Neuronal stem cell (in vitro differentiated cells): ENCODE measurements at regions not wholly inside any gene's neighbourhood (a gene's known extent, or its start where the extent isn't known, plus 50 kb on each side); places are given as distances from the start of the nearest gene placed in this dataset.
A peak's percentile ranks its signal among the peaks of the same experiment; 100 is the strongest.

Experiments
- DNase-seq: peaks from one replicate; pipeline ENCODE4 v3.0.0-alpha.2; 2013; ENCODE audit warnings: low spot score
- H2AFZ ChIP-seq: one replicate; pipeline ENCODE4 v1.6.1; 2013; ENCODE audit warnings: mild to moderate bottlenecking, low read length, inconsistent platforms
- H2AK5ac ChIP-seq: 2 replicates; pipeline ENCODE4 v1.6.1; 2013; ENCODE audit warnings: low read depth, mild to moderate bottlenecking, inconsistent platforms, low read length, moderate library complexity, mixed read lengths
- H2BK120ac ChIP-seq: 2 replicates; pipeline ENCODE4 v1.6.1; 2013; ENCODE audit warnings: low read depth, mild to moderate bottlenecking, inconsistent platforms, low read length, moderate library complexity, mixed read lengths
- H2BK12ac ChIP-seq: one replicate; pipeline ENCODE4 v1.6.1; 2013; ENCODE audit warnings: low read length, inconsistent platforms
- H2BK15ac ChIP-seq: 2 replicates; pipeline ENCODE4 v1.6.1; 2013; ENCODE audit warnings: mild to moderate bottlenecking, low read length, inconsistent platforms, mixed read lengths
- H2BK5ac ChIP-seq: one replicate; pipeline ENCODE4 v1.6.1; 2013; ENCODE audit warnings: inconsistent platforms, mild to moderate bottlenecking, low read length, moderate library complexity
- H3K14ac ChIP-seq: one replicate; pipeline ENCODE4 v1.6.1; 2013; ENCODE audit warnings: low read length, inconsistent platforms
- H3K18ac ChIP-seq: 2 replicates; pipeline ENCODE4 v1.6.1; 2013; ENCODE audit warnings: low read length, inconsistent platforms
- H3K23ac ChIP-seq: 2 replicates; pipeline ENCODE4 v1.6.1; 2013; ENCODE audit warnings: low read depth, mild to moderate bottlenecking, mixed read lengths, low read length, inconsistent platforms; ENCODE audit not compliant: poor library complexity
- H3K27ac ChIP-seq: replicated peaks from 3 replicates; pipeline ENCODE4 v1.5.1; 2013; ENCODE audit warnings: low read length, inconsistent platforms
- H3K27me3 ChIP-seq, 3 experiments: 2 replicates each; pipeline ENCODE4 v1.6.1; 2013; ENCODE audit warnings: low read length in 3 of 3, mild to moderate bottlenecking in 2 of 3, inconsistent platforms in 1 of 3, low read depth in 1 of 3, mixed read lengths in 1 of 3, moderate library complexity in 1 of 3; ENCODE audit not compliant: control insufficient read depth in 3 of 3, insufficient read depth in 3 of 3
- H3K36me3 ChIP-seq, 2 donors: replicated peaks in 1 of 2; 2 replicates each; pipeline ENCODE4 v1.6.1; 2013; ENCODE audit warnings: low read length in 2 of 2; ENCODE audit not compliant: control insufficient read depth in 2 of 2, insufficient read depth in 2 of 2
- H3K4ac ChIP-seq: 2 replicates; pipeline ENCODE4 v1.6.1; 2013; ENCODE audit warnings: inconsistent platforms, mild to moderate bottlenecking, low read length, moderate library complexity
- H3K4me1 ChIP-seq, 2 donors: 1 replicate in 1 of 2; 2 replicates in 1 of 2; pipeline ENCODE4 v1.6.1; 2013; ENCODE audit warnings: low read length in 2 of 2, low read depth in 1 of 2; ENCODE audit not compliant: control insufficient read depth in 2 of 2, insufficient read depth in 1 of 2
- H3K4me2 ChIP-seq: one replicate; pipeline ENCODE4 v1.6.1; 2013; ENCODE audit warnings: mild to moderate bottlenecking, low read length, inconsistent platforms; ENCODE audit not compliant: insufficient read depth, poor library complexity, severe bottlenecking
- H3K4me3 ChIP-seq, 2 donors: 2 replicates each; pipeline ENCODE4 v1.5.1; 2013; ENCODE audit warnings: low read length in 2 of 2, mild to moderate bottlenecking in 2 of 2, inconsistent platforms in 1 of 2, moderate library complexity in 1 of 2
- H3K79me1 ChIP-seq: one replicate; pipeline ENCODE4 v1.6.1; 2013; ENCODE audit warnings: low read depth, mild to moderate bottlenecking, inconsistent platforms, low read length, moderate library complexity
- H3K9ac ChIP-seq: one replicate; pipeline ENCODE4 v1.6.1; 2013; ENCODE audit warnings: mild to moderate bottlenecking, low read depth, low read length, inconsistent platforms; ENCODE audit not compliant: poor library complexity
- H3K9me3 ChIP-seq, 2 donors: replicated peaks in 1 of 2; 2 replicates each; pipeline versions ENCODE3 to v1.6.1; 2013; ENCODE audit warnings: low read length in 2 of 2, mild to moderate bottlenecking in 2 of 2, inconsistent platforms in 1 of 2, low read depth in 1 of 2, mixed read lengths in 1 of 2, moderate library complexity in 1 of 2; ENCODE audit not compliant: control insufficient read depth in 2 of 2, insufficient read depth in 1 of 2
- H4K8ac ChIP-seq: one replicate; pipeline ENCODE4 v1.6.1; 2013; ENCODE audit warnings: low read depth, mild to moderate bottlenecking, inconsistent platforms, low read length, moderate library complexity
- H4K91ac ChIP-seq: one replicate; pipeline ENCODE4 v1.6.1; 2013; ENCODE audit warnings: low read length, low read depth, mild to moderate bottlenecking, inconsistent platforms; ENCODE audit not compliant: poor library complexity
- WGBS, 2 donors: extraction: QIAGEN DNeasy Blood & Tissue Kit; methylation state at CpG; one replicate each; pipeline ENCODE4 v1.1.7; 2013; ENCODE audit warnings: missing lambda C conversion rate in 2 of 2, mixed read lengths in 1 of 2; ENCODE audit not compliant: insufficient read length in 2 of 2, insufficient replicate concordance in 1 of 2; ENCODE audit errors: extremely low coverage in 2 of 2; 5-methylcytosine and 5-hydroxymethylcytosine counted together

DNA sequence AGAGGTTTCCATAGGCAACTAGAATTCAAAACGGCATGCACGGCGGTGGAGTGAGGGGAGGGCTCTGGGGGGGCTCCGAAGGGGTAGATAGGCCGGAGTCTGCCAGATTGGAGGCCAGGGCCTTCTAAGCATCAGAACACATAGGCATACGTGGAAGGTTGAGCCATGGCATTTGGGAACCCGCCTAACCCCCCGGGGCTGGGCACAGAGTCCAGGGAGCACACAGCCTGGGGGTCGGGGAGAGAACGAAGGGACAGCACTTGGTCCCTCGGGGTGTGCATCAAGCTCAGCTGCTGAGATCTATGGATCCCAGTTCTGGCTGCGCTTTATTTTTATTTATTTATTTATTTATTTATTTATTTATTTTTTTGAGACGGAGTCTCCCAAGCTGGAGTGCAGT, 89.4 kb upstream of the TNS3 start:
- Histone ChIP-seq H2BK120ac (no peak overlapping the region), H4K8ac (no peak overlapping the region), H3K27ac (no peak overlapping the region), H3K36me3 (no peaks in the 10 kb centered on the region), H3K4me1 (peaks cover 0 to 15% of the 10 kb centered on the region in 2 donors), H2BK12ac (no peak overlapping the region), H3K9ac (no peak overlapping the region), H3K79me1 (no peaks in the 10 kb centered on the region), H3K9me3 (no peaks in the 10 kb centered on the region), H3K4ac (no peak overlapping the region), H3K27me3 (peaks cover 0 to 6% (median 0%) of the 10 kb centered on the region in 3 experiments), H4K91ac (peak overlapping the region; percentile 73), H3K4me3 (no peak overlapping the region), H2BK5ac (no peak overlapping the region), H2BK15ac (no peak overlapping the region), H3K4me2 (no peak overlapping the region), H2AFZ (no peak overlapping the region), H3K14ac (no peak overlapping the region), H2AK5ac (peak overlapping the region; percentile 51), H3K23ac (no peak overlapping the region), H3K18ac (no peak overlapping the region)
- no peak for DNase-seq
- WGBS, 2 donors: no CpG with 5 or more reads among the region's 13 CpGs

GRCh38 chr7:47670729-47671128, 88.8 kb upstream of the TNS3 start:
- no peak overlapping the region for H4K91ac ChIP-seq
- WGBS, 2 donors: no CpG with 5 or more reads among the region's 6 CpGs
- H2BK15ac ChIP-seq: no peak overlapping the region
- H2AFZ ChIP-seq: no peak overlapping the region
- H3K23ac ChIP-seq: no peak overlapping the region
- no peak overlapping the region for H3K27ac ChIP-seq
- H2BK12ac ChIP-seq: no peak overlapping the region
- H3K18ac ChIP-seq: no peak overlapping the region
- DNase-seq: no peak
- no peak overlapping the region for H3K4ac ChIP-seq
- no peak overlapping the region for H3K4me2 ChIP-seq
- no peak overlapping the region for H2BK120ac ChIP-seq
- no peaks in the 10 kb centered on the region for H3K79me1 ChIP-seq
- H2BK5ac ChIP-seq: no peak overlapping the region
- H3K9ac ChIP-seq: no peak overlapping the region
- no peak overlapping the region for H4K8ac ChIP-seq
- peaks cover 0 to 6% (median 0%) of the 10 kb centered on the region in 3 experiments for H3K27me3 ChIP-seq
- H3K14ac ChIP-seq: no peak overlapping the region
- H3K9me3 ChIP-seq: no peaks in the 10 kb centered on the region
- no peak overlapping the region for H3K4me3 ChIP-seq
- H3K36me3 ChIP-seq: no peaks in the 10 kb centered on the region
- H2AK5ac ChIP-seq: no peak overlapping the region
- H3K4me1 ChIP-seq: peaks cover 0 to 15% of the 10 kb centered on the region in 2 donors

GRCh38 chr7:47669901-47670384, 88.0 kb upstream of the TNS3 start:
- Histone ChIP-seq H3K9ac (no peak overlapping the region), H2AFZ (no peak overlapping the region), H3K4me2 (no peak overlapping the region), H3K18ac (no peak overlapping the region), H3K14ac (no peak overlapping the region), H3K23ac (no peak overlapping the region), H2BK120ac (no peak overlapping the region), H4K91ac (no peak overlapping the region), H3K4me1 (peaks cover 0 to 15% of the 10 kb centered on the region in 2 donors), H3K4me3 (no peak overlapping the region), H3K9me3 (no peaks in the 10 kb centered on the region), H3K27me3 (peaks cover 0 to 6% (median 0%) of the 10 kb centered on the region in 3 experiments), H2BK15ac (no peak overlapping the region), H3K36me3 (no peaks in the 10 kb centered on the region), H4K8ac (no peak overlapping the region), H2BK12ac (no peak overlapping the region), H3K4ac (no peak overlapping the region), H3K79me1 (no peaks in the 10 kb centered on the region), H3K27ac (no peak overlapping the region), H2AK5ac (no peak overlapping the region), H2BK5ac (no peak overlapping the region)
- DNase-seq: no peak
- WGBS, 2 donors: no CpG with 5 or more reads among the region's 8 CpGs

DNA sequence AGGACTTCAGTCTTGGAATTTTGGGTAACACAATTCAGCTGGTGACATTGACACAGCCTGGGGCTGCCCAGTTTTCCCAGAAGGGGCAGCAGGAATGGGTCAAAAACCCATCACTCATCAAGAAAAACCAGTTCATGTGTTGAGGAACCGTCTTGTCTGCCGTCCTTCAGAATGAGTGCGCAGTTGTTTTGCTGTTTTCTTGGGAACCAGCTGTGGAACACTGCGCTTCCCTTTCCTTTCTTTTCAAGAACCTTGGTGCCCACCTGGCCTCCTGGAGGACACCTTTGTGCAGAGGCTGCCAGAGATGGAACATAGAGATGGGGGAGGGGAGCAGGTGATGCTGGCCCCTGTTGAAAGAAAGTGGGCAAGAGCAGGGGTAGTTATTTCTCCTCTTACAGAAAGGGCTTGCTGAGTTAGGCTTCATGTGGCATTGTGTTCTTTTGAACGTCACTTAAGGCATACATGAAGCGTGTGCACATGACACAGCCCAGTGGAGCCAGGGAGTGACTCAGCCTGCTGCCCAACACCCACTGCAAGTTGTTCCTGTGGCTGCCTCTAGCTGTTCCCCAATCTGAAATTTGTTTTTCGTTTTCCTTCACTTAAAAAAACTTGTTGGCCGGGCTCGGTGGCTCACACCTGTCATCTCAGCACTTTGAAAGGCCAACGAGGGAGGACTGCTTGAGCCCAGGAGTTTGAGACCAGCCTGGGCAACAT, 87.4 kb upstream of the TNS3 start:
- Histone ChIP-seq H2BK12ac (no peak overlapping the region), H3K18ac (peak overlapping the region; percentile 0), H2AFZ (no peak overlapping the region), H3K36me3 (no peaks in the 10 kb centered on the region), H2BK15ac (peak overlapping the region; percentile 33), H3K23ac (no peak overlapping the region), H4K91ac (no peak overlapping the region), H3K4me2 (no peak overlapping the region), H3K4me3 (no peak overlapping the region), H3K4ac (no peak overlapping the region), H3K27ac (no peak overlapping the region), H3K79me1 (no peaks in the 10 kb centered on the region), H3K27me3 (peaks cover 0 to 6% (median 0%) of the 10 kb centered on the region in 3 experiments), H3K9me3 (no peaks in the 10 kb centered on the region), H3K14ac (peak overlapping the region; percentile 59), H4K8ac (no peak overlapping the region), H3K4me1 (peaks cover 0 to 15% of the 10 kb centered on the region in 2 donors), H2BK5ac (no peak overlapping the region), H2AK5ac (peak overlapping the region; percentile 9), H3K9ac (no peak overlapping the region), H2BK120ac (no peak overlapping the region)
- no peak for DNase-seq
- no CpG with 5 or more reads among the region's 10 CpGs for WGBS, 2 donors
